ENCODE measurements at regions not wholly inside any gene's neighbourhood (a gene's known extent, or its start where the extent isn't known, plus 50 kb on each side); places are given as distances from the start of the nearest gene placed in this dataset.

- TF ChIP-seq CTCF (IDR thresholded peaks at IDR 0.05) (no peak), POLR2A (IDR thresholded peaks at IDR 0.05) (no peak)
These were observed 161.7 kb downstream of the FASLG start for GRCh38 chr1:172820475-172821158.

Data from stomach (tissue), 4 donors.